HEK293 (cell line): ENCODE measurements at regions not wholly inside any gene's neighbourhood (a gene's known extent, or its start where the extent isn't known, plus 50 kb on each side); places are given as distances from the start of the nearest gene placed in this dataset.
"Not testable (repeated sequence)": the region's sequence is repeated elsewhere in the genome, so short reads cannot be mapped to it uniquely, and the experiment has no call there.

Experiments used
- CTCF ChIA-PET: fragments of 350-600 bp; formaldehyde crosslinking; extraction: SDS; loops from one replicate; lab custom pipeline; 2021; ENCODE audit warnings: antibody characterized with exemption; lab: Yijun Ruan, JAX
- POLR2A ChIA-PET: fragments of 300-600 bp; formaldehyde crosslinking; extraction: SDS; loops from one replicate; lab custom pipeline; 2020; ENCODE audit warnings: antibody characterized with exemption, inconsistent platforms; lab: Yijun Ruan, JAX
- H3K27ac ChIP-seq: fragments of 200-500 bp; sonication (Bioruptor generic); 2 replicates; pipeline ENCODE4 v1.5.1; 2014; ENCODE audit warnings: low read depth, low read length, control low read depth, inconsistent platforms; ENCODE audit errors: extremely low read depth
- H3K36me3 ChIP-seq, 2 experiments: fragments of 200-500 bp in 1 of 2; sonication (Bioruptor generic) in 1 of 2; 1 replicate in 1 of 2; 2 replicates in 1 of 2; pipeline ENCODE4 v1.5.1; 2014 to 2017; ENCODE audit warnings: inconsistent platforms in 2 of 2, low read length in 2 of 2; ENCODE audit not compliant: control insufficient read depth in 2 of 2, insufficient read depth in 1 of 2
- H3K4me1 ChIP-seq: fragments of 200-500 bp; sonication (Bioruptor generic); 2 replicates; pipeline ENCODE4 v1.5.1; 2014; ENCODE audit warnings: mild to moderate bottlenecking, low read length, inconsistent platforms; ENCODE audit not compliant: control insufficient read depth, insufficient read depth
- H3K4me3 ChIP-seq: 2 replicates; pipeline ENCODE4 v1.5.1; 2011; ENCODE audit warnings: low read depth, mild to moderate bottlenecking, control low read depth, low read length, moderate library complexity
- H3K9me3 ChIP-seq: fragments of 200-500 bp; sonication (Bioruptor generic); 2 replicates; pipeline ENCODE4 v1.5.1; 2014; ENCODE audit warnings: low read depth, low read length, inconsistent platforms; ENCODE audit not compliant: control insufficient read depth, insufficient read depth
- HOXC10 ChIP-seq: sonication (generic); formaldehyde crosslinking; IDR thresholded peaks from 2 replicates; pipeline ENCODE4 v1.8.1; 2023; ENCODE audit warnings: mild to moderate bottlenecking, missing genetic modification reagents
- SCRT2 ChIP-seq: fragments of 450-650 bp; formaldehyde crosslinking; IDR thresholded peaks from 2 replicates; pipeline ENCODE4 v1.5.1; 2016; ENCODE audit warnings: missing biosample characterization, missing genetic modification characterization
- ZFHX2 ChIP-seq: fragments of 450-650 bp; formaldehyde crosslinking; conservative IDR thresholded peaks from 2 replicates; pipeline ENCODE4 v1.5.1; 2016; ENCODE audit warnings: missing biosample characterization, missing genetic modification characterization
- ZNF157 ChIP-seq: fragments of 450-650 bp; formaldehyde crosslinking; IDR thresholded peaks from 2 replicates; pipeline ENCODE4 v1.5.1; 2016; ENCODE audit warnings: missing biosample characterization, missing genetic modification characterization
- ZNF184 ChIP-seq: fragments of 450-650 bp; IDR thresholded peaks from 2 replicates; pipeline ENCODE4 v1.5.1; 2018; ENCODE audit warnings: missing biosample characterization, mild to moderate bottlenecking, missing genetic modification characterization
- ZNF530 ChIP-seq: fragments of 450-650 bp; formaldehyde crosslinking; IDR thresholded peaks from 2 replicates; pipeline ENCODE4 v1.5.1; 2016; ENCODE audit warnings: low read depth, missing biosample characterization, missing genetic modification characterization
- ZNF555 ChIP-seq: fragments of 450-650 bp; formaldehyde crosslinking; conservative IDR thresholded peaks from 2 replicates; pipeline ENCODE4 v1.5.1; 2017; ENCODE audit warnings: missing biosample characterization, mild to moderate bottlenecking, missing genetic modification characterization, inconsistent platforms
- ZNF707 ChIP-seq: fragments of 450-650 bp; formaldehyde crosslinking; IDR thresholded peaks from 2 replicates; pipeline ENCODE4 v1.5.1; 2016; ENCODE audit warnings: missing biosample characterization, missing genetic modification characterization
- ZNF791 ChIP-seq: fragments of 450-650 bp; formaldehyde crosslinking; IDR thresholded peaks from 2 replicates; pipeline ENCODE4 v1.5.1; 2016; ENCODE audit warnings: missing biosample characterization, missing genetic modification characterization
- TF ChIP-seq, protein P1 (sequence below): fragments of 450-650 bp; formaldehyde crosslinking; IDR thresholded peaks from 2 replicates; pipeline ENCODE4; 2016; ENCODE audit warnings: missing biosample characterization, missing genetic modification characterization
- TF ChIP-seq, protein P2 (sequence below): fragments of 450-650 bp; formaldehyde crosslinking; IDR thresholded peaks from 2 replicates; pipeline ENCODE4 v1.5.1; 2017; ENCODE audit warnings: missing biosample characterization, mild to moderate bottlenecking, missing genetic modification characterization, moderate library complexity
- TF ChIP-seq, protein P3 (sequence below): fragments of 450-650 bp; IDR thresholded peaks from 2 replicates; pipeline ENCODE4 v1.5.1; 2018; ENCODE audit warnings: missing biosample characterization, missing genetic modification characterization

DNA sequence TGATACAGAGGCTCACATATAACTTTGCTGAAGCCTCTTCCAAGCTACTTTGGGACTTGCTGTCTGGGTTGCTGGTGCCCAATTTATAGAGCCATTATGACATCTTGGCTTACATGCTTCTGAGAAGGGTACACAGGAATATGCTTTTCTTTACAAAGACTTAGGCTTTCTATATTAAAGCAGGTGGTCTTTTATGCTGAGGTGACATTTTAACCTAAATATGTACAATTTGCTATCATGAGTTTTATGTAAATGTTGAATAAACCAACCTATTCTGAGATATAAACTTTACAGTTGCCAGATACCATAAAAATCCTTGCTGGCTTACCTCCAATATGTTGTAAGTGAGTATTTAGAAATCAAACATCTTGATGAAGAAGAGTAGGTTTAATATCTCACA lies 509.2 kb upstream of the CHD1 start:
- H3K9me3 ChIP-seq = no peaks in the 10 kb centered on the region
- H3K4me3 ChIP-seq = no peak overlapping the region
- ChIA-PET CTCF (no interaction called here), POLR2A (no interaction called here)
- H3K36me3 ChIP-seq = no peaks in the 10 kb centered on the region
- TF ChIP-seq ZNF157 (tag by site-specific recombination) (no peak), ZNF530 (tag by site-specific recombination) (no peak), HOXC10 (no peak), ZNF184 (no peak), ZNF791 (tag by site-specific recombination) (no peak), ZFHX2 (no peak), ZNF707 (tag by site-specific recombination) (no peak), SCRT2 (tag by site-specific recombination) (no peak), ZNF555 (tag by site-specific recombination) (no peak)
- TF ChIP-seq, protein P1, sequence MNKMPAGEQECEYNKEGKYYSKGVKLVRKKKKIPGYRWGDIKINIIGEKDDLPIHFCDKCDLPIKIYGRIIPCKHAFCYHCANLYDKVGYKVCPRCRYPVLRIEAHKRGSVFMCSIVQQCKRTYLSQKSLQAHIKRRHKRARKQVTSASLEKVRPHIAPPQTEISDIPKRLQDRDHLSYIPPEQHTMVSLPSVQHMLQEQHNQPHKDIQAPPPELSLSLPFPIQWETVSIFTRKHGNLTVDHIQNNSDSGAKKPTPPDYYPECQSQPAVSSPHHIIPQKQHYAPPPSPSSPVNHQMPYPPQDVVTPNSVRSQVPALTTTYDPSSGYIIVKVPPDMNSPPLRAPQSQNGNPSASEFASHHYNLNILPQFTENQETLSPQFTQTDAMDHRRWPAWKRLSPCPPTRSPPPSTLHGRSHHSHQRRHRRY = no peak
- TF ChIP-seq, protein P2, sequence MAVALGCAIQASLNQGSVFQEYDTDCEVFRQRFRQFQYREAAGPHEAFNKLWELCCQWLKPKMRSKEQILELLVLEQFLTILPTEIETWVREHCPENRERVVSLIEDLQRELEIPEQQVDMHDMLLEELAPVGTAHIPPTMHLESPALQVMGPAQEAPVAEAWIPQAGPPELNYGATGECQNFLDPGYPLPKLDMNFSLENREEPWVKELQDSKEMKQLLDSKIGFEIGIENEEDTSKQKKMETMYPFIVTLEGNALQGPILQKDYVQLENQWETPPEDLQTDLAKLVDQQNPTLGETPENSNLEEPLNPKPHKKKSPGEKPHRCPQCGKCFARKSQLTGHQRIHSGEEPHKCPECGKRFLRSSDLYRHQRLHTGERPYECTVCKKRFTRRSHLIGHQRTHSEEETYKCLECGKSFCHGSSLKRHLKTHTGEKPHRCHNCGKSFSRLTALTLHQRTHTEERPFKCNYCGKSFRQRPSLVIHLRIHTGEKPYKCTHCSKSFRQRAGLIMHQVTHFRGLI (tag by site-specific recombination) = no peak
- TF ChIP-seq, protein P3, sequence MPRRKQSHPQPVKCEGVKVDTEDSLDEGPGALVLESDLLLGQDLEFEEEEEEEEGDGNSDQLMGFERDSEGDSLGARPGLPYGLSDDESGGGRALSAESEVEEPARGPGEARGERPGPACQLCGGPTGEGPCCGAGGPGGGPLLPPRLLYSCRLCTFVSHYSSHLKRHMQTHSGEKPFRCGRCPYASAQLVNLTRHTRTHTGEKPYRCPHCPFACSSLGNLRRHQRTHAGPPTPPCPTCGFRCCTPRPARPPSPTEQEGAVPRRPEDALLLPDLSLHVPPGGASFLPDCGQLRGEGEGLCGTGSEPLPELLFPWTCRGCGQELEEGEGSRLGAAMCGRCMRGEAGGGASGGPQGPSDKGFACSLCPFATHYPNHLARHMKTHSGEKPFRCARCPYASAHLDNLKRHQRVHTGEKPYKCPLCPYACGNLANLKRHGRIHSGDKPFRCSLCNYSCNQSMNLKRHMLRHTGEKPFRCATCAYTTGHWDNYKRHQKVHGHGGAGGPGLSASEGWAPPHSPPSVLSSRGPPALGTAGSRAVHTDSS (tag by site-specific recombination) = no peak
- H3K27ac ChIP-seq = no peak overlapping the region
- H3K4me1 ChIP-seq = no peaks in the 10 kb centered on the region

DNA sequence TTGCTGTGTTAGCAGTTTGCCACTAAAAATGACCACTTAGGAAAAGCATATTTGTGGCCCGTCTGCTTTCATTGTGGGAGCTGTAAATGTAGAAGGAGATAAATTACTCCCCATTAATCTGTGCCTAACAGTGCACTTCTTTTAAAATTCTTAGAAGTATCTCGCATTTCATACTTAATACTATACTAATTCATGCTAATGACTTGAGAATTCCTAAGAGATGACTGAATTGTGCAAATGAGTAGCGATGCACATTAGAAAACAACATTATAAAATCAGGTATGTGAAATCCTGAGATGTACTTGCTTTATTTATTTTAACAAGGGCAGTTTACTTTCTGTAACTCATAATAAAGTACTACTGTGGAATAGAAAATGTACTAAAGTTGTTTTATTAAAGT lies 494.6 kb upstream of the CHD1 start:
- H3K9me3 ChIP-seq, POLR2A ChIA-PET, H3K4me3 ChIP-seq, CTCF ChIA-PET, H3K4me1 ChIP-seq, H3K36me3 ChIP-seq, H3K27ac ChIP-seq: not testable (repeated sequence)

DNA sequence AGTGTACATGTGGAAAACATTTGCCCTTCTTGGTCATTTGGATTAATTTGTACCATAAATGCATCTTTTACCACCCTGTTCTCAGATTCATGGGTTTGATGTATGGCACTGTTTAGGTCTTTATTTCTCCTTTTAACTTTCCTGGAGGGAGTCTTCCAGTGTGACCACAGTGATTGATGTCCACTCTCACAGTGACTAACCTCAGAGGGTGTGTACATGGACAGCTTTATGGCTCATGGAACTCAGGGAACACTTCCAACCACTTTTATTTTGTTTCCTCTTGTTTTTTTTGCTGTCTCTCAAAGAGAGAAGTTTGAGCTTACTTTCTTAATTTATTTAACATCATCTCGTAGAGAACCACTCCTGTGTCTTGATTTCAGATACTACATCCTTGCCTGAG lies 489.8 kb upstream of the CHD1 start:
- H3K4me1 ChIP-seq, H3K36me3 ChIP-seq, POLR2A ChIA-PET, H3K27ac ChIP-seq, H3K9me3 ChIP-seq, H3K4me3 ChIP-seq, CTCF ChIA-PET: not testable (repeated sequence)

DNA sequence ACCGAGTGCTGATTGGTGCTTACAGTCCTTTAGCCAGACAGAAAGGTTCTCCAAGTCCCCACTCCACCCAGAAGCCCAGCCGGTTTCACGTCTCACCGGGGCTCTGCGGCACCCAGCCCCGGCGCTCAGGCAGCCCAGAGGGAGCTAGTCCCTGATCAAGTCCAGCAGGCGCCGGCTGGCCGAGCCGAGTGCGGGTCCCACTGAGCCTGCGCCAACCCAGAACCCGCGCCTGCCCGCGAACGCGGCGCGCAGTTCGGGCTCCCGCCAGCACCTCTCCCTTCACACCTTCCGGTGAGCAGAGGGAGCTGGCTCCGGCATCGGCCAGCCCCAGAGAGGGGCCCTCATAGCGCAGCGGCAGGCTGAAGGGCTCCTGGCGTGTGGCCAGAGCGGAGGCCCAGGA lies 481.6 kb upstream of the CHD1 start:
- CTCF ChIA-PET, H3K4me1 ChIP-seq, POLR2A ChIA-PET, H3K4me3 ChIP-seq, H3K9me3 ChIP-seq, H3K27ac ChIP-seq, H3K36me3 ChIP-seq: not testable (repeated sequence)

DNA sequence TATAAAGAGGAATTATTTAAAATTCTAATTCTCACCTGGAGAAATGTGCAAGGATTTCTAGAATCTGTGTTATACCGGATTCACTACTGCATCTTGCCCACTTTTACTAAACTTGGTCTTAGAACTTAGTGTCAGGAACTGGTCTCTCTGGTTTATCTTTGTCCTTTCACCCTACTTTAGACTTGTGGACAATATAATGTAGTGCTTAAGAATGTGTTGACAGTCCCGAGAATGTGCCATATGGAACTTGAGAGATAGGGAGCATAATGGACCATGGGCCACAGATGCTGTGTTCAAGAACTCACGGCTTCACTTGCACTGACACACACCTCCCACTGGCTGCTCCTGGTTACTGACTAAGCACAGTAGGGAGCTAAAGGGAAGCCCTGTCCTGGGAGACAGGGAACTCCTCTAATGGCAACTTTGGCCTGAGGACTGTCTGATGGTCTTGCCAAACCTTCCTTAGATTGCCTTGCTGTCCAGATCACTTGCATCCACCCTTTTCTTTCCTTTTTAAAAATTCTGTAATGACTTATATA lies 476.0 kb upstream of the CHD1 start:
- H3K4me3 ChIP-seq, CTCF ChIA-PET, H3K4me1 ChIP-seq, H3K27ac ChIP-seq, H3K36me3 ChIP-seq, POLR2A ChIA-PET, H3K9me3 ChIP-seq: not testable (repeated sequence)

DNA sequence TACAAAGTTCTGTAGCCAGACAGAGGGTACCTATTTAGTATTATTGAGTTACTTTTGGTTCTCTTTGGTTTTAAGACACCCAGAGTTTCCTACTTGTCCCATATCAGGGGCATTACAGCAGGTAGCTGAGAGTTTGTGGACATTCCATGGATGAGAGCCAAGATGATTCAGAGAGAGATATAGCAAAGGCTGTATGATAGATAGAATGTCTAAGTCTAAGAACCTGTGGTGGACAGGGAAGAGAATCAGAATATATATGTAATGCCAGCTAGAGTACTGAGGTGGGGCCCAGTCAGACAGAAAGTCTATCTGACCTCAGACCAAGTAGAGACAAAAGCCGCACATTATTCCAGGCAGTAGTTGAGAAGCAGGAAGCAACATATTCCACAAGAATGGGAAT lies 471.8 kb upstream of the CHD1 start:
- POLR2A ChIA-PET, H3K9me3 ChIP-seq, H3K4me1 ChIP-seq, CTCF ChIA-PET, H3K4me3 ChIP-seq, H3K27ac ChIP-seq, H3K36me3 ChIP-seq: not testable (repeated sequence)
